Immature natural killer cell (primary cell): ENCODE measurements at regions not wholly inside any gene's neighbourhood (a gene's known extent, or its start where the extent isn't known, plus 50 kb on each side); places are given as distances from the start of the nearest gene placed in this dataset.

Source experiments
- DNase-seq, 3 donors: peaks; one replicate each; pipeline ENCODE4 v3.0.0; 2022; ENCODE audit warnings: mixed read lengths in 1 of 3
- H3K27ac Mint-ChIP-seq, 6 donors: one replicate each; pipeline ENCODE4 v1.8.0; 2020; ENCODE audit warnings: mixed read lengths in 6 of 6, mild to moderate bottlenecking in 5 of 6, inconsistent platforms in 4 of 6, moderate library complexity in 3 of 6
- H3K27me3 Mint-ChIP-seq, 3 donors: one replicate each; pipeline ENCODE4 v1.8.0; 2020 to 2021; ENCODE audit warnings: low read depth in 3 of 3, mild to moderate bottlenecking in 3 of 3, mixed read lengths in 3 of 3, moderate library complexity in 3 of 3, inconsistent platforms in 1 of 3
- H3K36me3 Mint-ChIP-seq, 3 donors: one replicate each; pipeline ENCODE4 v1.8.0; 2020; ENCODE audit warnings: mixed read lengths in 3 of 3, inconsistent platforms in 2 of 3, mild to moderate bottlenecking in 2 of 3
- H3K4me1 Mint-ChIP-seq, 2 donors: one replicate each; pipeline ENCODE4 v1.8.0; 2020; ENCODE audit warnings: inconsistent platforms in 2 of 2, mild to moderate bottlenecking in 2 of 2, mixed read lengths in 2 of 2, moderate library complexity in 1 of 2
- H3K4me3 Mint-ChIP-seq, 5 donors: one replicate each; pipeline ENCODE4 v1.8.0; 2020; ENCODE audit warnings: mild to moderate bottlenecking in 5 of 5, mixed read lengths in 5 of 5, inconsistent platforms in 3 of 5, moderate library complexity in 3 of 5
- H3K9me3 Mint-ChIP-seq, 6 donors: one replicate each; pipeline ENCODE4 v1.8.0; 2020; ENCODE audit warnings: mild to moderate bottlenecking in 6 of 6, mixed read lengths in 6 of 6, inconsistent platforms in 4 of 6, moderate library complexity in 3 of 6

DNA sequence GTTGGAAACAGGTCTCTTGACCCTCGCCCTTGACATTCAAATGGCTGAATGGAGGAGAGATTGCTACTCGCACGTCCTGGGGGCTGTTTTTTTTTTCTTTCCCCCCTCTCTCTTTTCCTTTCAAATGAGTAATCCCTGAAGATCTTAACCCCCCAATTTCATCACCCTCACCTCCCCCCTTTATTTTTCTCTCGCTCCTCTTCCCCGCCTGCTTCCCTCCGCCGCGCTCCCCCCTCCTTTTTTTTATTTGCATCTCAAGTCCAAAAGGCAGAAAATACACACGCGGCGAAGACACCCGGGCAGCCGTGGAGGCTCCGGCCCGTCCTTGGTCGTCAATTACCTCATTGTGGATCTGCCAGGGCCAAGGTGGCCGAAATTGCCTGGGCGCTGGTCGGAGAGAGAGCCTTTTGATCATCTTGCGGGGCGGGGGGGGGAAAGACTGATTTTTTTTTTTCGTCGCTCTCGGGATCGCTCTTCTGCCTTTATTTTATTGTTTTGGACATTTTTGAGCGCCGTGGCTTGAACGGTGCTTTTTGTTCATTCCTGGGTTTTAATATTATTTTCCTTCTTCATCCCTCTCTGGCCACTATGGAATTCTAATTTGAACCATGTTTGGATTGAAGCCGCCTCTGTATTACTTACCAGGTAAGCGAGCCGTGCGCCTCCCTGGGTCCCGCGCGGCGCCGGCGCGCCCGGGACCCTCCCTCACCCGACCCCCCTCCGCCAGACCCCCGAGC is 57.2 kb upstream of the GSE1 start:
- peak in 1 of 3 donors; percentile 54 for DNase-seq
- no peaks in the 10 kb centered on the region for H3K36me3 Mint-ChIP-seq
- peaks cover 55 to 63% of the 10 kb centered on the region in 2 donors for H3K4me1 Mint-ChIP-seq

DNA sequence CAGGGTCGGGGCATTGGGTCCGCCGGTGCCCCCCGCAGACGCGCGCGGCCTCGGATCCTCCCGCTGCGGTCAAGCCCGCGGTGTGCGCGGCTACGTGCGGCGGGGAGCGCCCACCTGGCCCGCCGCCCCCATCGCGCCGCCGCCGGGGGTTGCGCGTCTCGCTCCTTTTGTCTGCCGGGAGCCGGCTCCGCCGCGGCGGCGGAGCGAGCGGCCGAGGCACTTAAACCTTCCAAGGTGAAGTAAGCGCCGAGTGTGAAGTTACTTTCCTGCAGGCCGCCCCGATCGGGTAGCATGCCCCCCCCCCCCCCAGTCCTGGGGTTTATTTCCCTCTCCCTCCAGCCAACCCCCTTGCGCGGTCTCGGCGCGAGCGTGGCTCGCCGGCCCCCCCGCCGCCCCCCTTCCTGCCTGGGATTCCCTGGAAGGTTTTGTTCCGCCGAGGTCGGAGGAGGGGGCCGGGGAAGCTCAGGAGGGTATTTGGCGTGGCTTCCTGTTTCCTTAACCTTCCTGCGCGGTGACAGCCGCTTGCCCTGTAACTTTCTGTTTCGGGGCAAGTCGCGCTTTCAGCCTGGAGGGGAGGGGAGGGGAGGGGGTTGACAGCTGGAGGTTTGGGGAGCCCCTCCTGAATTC is 56.6 kb upstream of the GSE1 start:
- Mint-ChIP-seq H3K27ac (peak overlapping the region; percentile 92 to 99 (median 96)), H3K36me3 (no peaks in the 10 kb centered on the region), H3K9me3 (peaks cover 0 to 2% (median 0%) of the 10 kb centered on the region in 6 donors), H3K4me1 (peaks cover 60 to 64% of the 10 kb centered on the region in 2 donors), H3K4me3 (peak overlapping the region; percentile 90 to 96 (median 94)), H3K27me3 (peaks cover 40 to 50% (median 47%) of the 10 kb centered on the region in 3 donors)
- peak; percentile 69 to 74 (median 72) for DNase-seq

More for the DNA sequence above, 57.2 kb upstream of the GSE1 start:
- Mint-ChIP-seq H3K4me3 (peak overlapping the region; percentile 94 to 99 (median 98)), H3K9me3 (peaks cover 0 to 2% (median 0%) of the 10 kb centered on the region in 6 donors), H3K27ac (peak overlapping the region; percentile 95 to 100 (median 99)), H3K27me3 (peaks cover 40 to 51% (median 49%) of the 10 kb centered on the region in 3 donors)

DNA sequence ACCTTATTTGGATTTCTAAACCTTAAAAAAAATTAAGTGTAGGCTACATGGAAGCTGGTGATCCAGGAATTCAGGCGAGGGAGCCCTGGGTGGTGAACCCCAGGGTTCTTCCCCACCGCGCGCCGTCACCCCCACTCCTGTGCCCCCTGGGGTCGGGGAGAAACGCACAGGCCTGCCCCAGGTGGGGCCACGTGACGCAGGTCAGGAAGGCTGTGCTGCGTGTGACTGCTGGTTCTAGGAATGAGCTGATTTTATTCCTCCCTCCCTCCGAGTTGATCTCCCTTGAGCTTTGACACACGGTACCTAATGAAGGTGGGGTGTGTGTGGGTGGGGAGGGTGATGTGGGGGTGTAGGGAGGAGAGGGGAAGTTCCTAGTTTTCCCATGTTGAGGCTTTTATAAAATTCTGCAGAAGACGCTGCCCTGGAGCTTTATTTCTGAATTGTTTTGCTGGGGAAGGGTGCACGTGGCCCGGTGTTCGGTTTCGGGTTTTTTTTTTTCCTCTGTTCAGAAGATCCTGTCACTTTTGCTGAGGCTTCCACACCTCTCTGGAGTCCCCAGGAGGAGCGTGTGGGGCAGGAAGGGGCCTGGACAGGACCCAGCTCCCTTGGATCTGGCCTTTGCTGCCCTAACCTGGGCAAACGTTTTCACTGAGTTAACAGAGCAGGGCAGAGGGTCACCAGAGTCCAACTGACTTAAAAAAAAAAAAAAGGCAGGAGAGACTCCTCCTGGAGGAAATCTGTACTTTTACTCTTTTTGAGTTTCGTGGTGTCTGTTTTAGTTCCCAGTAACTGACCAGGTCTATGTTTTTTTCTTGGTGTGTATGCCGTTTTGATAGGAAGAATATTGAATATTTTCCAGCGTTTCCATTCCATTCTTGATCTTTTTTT is 55.8 kb upstream of the GSE1 start:
- Mint-ChIP-seq H3K27ac (peak overlapping the region; percentile 92 to 99 (median 96)), H3K9me3 (peaks cover 0 to 2% (median 0%) of the 10 kb centered on the region in 6 donors), H3K4me1 (peaks cover 64 to 68% of the 10 kb centered on the region in 2 donors), H3K27me3 (peaks cover 40 to 46% (median 46%) of the 10 kb centered on the region in 3 donors), H3K36me3 (no peaks in the 10 kb centered on the region), H3K4me3 (peak overlapping the region; percentile 90 to 96 (median 94))
- DNase-seq, result peak in 2 of 3 donors; percentile 40 to 51

DNA sequence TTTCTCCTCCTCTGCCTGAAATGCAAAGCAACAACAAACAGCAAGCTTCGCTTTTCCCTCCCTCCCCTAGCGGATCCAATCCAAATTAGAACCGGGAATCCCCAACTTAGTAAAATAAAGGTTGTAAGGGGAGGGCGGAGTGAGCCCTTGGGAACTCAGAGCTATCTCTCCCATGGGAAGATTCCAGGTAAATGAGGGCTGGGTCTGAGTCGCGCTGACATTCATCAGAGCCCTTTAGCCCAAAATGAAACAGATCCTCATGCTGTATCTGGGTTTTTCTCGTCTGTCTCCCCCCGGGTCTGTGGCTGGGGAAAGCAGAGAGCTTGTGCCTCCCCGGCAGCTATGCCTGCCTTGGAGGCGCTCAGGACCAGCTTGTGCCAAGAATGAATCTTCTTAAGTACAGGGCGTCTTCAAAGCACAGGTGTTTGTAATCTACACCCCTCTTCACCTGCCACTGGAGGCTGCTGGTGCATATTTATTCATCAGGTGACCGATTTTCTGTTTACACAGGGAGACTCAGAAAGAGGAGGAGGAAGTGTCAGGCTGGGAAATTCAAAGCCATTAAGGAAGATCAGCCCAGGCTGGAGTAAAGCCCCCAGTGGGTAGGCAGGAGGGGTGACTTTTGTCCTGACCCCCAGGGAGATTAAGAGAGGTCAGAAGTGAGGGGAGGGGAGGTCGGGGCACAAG is 55.0 kb upstream of the GSE1 start:
- H3K36me3 Mint-ChIP-seq, result no peaks in the 10 kb centered on the region
- H3K9me3 Mint-ChIP-seq, result peaks cover 0 to 2% (median 0%) of the 10 kb centered on the region in 6 donors
- H3K27ac Mint-ChIP-seq, result peak overlapping the region; percentile 92 to 99 (median 96)
- peaks cover 67 to 69% of the 10 kb centered on the region in 2 donors for H3K4me1 Mint-ChIP-seq
- peaks cover 37 to 45% (median 41%) of the 10 kb centered on the region in 3 donors for H3K27me3 Mint-ChIP-seq
- DNase-seq, result peak in 1 of 3 donors; percentile 36
- H3K4me3 Mint-ChIP-seq, result peak overlapping the region; percentile 90 to 96 (median 94)

DNA sequence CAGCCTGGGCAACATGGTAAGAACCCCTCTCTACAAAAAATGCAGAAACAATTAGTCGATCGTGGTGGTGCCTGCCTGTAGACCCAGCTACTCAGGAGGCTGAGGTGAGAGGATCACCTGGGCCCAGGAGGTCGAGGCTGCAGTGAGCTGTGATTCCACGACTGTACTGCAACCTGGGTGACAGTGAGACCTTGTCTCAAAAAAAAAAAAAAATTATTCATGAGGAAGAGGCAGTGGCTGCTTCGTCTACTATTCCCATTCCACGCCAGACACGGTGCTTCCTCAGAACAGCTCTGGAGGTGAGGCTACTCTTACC is 52.2 kb upstream of the GSE1 start:
- peak overlapping the region in 4 of 5 donors; percentile 2 to 40 (median 19) for H3K4me3 Mint-ChIP-seq
- H3K27ac Mint-ChIP-seq, result peak overlapping the region in 5 of 6 donors; percentile 21 to 99 (median 79)
- no peaks in the 10 kb centered on the region for H3K36me3 Mint-ChIP-seq
- H3K27me3 Mint-ChIP-seq, result peaks cover 20 to 31% (median 27%) of the 10 kb centered on the region in 3 donors
- DNase-seq, result no peak
- H3K9me3 Mint-ChIP-seq, result peaks cover 0 to 2% (median 0%) of the 10 kb centered on the region in 6 donors
- peaks cover 85 to 87% of the 10 kb centered on the region in 2 donors for H3K4me1 Mint-ChIP-seq

DNA sequence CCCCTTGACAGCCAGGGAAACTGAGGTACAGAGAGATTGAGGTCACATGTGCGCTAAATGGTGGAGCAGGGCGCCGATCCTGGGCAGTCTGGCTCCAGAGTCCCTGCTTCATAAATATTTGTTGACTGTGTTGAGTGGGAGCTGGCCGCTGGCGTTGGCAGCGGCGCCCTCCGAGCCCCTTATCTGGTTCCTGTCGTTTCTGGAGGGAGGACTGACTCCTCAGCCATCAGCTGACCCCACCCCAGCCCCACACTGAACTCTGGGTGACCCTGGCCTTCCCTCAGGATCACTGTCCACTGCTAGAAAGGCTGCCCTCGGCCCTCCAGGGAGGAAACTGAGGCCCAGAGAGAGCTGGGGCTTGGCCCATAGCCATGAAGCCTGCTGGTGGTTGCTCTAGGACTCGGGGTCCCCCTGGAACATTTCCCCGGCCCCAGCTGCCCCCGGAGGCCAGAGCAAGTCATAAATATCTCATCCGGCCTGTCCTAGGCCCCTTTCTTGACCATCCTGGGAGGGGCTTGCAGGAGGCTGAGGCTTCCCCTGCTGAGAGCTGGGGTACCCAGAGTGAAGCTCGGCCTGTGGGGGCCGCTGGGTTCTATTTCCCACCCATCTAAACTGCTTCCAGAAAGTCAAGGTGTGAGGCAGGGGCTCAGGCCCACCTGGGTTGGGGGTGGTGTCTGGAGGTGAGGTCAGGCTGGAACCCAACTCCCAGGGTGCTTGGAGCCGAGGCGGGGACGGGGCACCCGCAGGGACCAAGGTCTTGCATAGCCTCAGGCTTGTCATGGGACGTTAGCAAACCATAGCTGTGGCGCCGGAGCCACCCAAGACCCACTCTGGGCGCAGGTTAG is 51.7 kb upstream of the GSE1 start:
- Mint-ChIP-seq H3K9me3 (no peaks in the 10 kb centered on the region), H3K4me1 (peaks cover 91 to 93% of the 10 kb centered on the region in 2 donors), H3K4me3 (peak overlapping the region in 2 of 5 donors; percentile 17 to 64)

DNA sequence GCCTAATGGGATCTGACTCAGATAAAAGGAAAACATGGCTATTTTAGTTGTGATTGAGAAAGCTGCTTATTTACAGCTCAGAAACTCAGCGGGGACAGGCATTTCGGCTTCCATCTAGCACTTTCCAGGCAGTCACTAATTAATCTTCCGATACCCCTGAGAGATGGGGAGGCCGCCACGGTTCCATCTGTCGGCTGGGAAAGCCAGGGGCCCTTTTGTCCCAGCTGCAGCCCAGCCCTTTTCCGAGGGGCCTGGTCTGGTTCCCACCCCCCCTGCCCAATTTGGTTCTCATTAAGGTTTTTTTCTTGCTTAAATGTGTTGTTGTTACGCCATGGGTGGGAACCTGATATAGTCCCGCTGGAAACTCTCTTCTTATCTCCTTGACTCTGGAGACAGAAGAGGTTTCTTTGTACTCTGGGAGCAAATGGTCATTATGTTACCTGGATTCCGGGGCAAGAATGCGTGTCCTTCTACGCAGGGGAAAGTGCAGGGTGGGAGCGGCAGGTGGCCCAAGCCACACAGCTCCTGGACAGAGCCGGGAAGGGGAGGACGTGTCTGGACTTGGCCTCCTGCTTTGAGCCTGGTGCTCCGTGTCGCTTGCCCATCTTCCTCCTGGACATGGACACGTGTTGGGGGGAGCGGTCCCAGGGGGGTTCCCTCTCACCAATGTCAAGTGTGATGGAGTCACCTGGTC is 50.9 kb upstream of the GSE1 start:
- no peaks in the 10 kb centered on the region for H3K36me3 Mint-ChIP-seq
- H3K27ac Mint-ChIP-seq, result peak overlapping the region; percentile 37 to 99 (median 77)
- peaks cover 12 to 30% (median 22%) of the 10 kb centered on the region in 3 donors for H3K27me3 Mint-ChIP-seq
- peaks cover 98 to 99% of the 10 kb centered on the region in 2 donors for H3K4me1 Mint-ChIP-seq
- DNase-seq, result no peak
- no peaks in the 10 kb centered on the region for H3K9me3 Mint-ChIP-seq
- H3K4me3 Mint-ChIP-seq, result peak overlapping the region in 3 of 5 donors; percentile 33 to 64 (median 38)

More for the DNA sequence above, 51.7 kb upstream of the GSE1 start:
- Mint-ChIP-seq H3K27me3 (peaks cover 18 to 33% (median 24%) of the 10 kb centered on the region in 3 donors), H3K27ac (peak overlapping the region; percentile 29 to 99 (median 80)), H3K36me3 (no peaks in the 10 kb centered on the region)
- DNase-seq, result no peak

DNA sequence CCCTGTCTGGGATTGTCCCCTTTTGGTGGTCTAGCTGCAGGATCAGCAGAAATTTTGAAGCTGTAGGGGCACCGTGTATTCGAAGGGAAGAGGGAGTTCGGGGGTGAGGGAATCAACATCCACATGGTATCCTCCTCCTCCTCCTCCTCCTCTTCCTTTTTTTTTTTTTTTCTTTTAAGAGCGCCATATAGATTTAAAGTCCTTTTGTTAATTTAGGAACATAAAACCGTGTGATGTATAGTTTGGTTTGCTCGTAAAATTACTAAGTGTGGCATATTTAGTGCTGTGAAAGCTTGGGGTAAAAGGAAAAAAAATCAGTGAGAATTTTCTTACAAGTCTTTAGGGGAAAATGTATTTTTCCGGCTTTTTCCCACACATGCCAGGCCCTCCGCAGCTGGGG is 50.1 kb upstream of the GSE1 start:
- H3K4me3 Mint-ChIP-seq, result peak overlapping the region in 2 of 5 donors; percentile 33 to 45
- no peaks in the 10 kb centered on the region for H3K9me3 Mint-ChIP-seq
- H3K4me1 Mint-ChIP-seq, result peaks cover 98 to 99% of the 10 kb centered on the region in 2 donors
- peak overlapping the region; percentile 34 to 99 (median 76) for H3K27ac Mint-ChIP-seq
- DNase-seq, result no peak
- H3K27me3 Mint-ChIP-seq, result peaks cover 12 to 29% (median 19%) of the 10 kb centered on the region in 3 donors
- H3K36me3 Mint-ChIP-seq, result no peaks in the 10 kb centered on the region
